ENCODE measurements at regions not wholly inside any gene's neighbourhood (a gene's known extent, or its start where the extent isn't known, plus 50 kb on each side); places are given as distances from the start of the nearest gene placed in this dataset.

GRCh38 chr3:167067787-167068161 lies 312.3 kb downstream of the ZBBX start:
- H4K20me1 ChIP-seq (ENCODE audit: control insufficient read depth, insufficient read depth, low read length, poor library complexity, severe bottlenecking) = no peaks in the 10 kb centered on the region
- no peak overlapping the region for H2AFZ ChIP-seq (ENCODE audit: insufficient read depth, low read depth, low read length, poor library complexity, severe bottlenecking)
- no peak overlapping the region for H3K27ac Mint-ChIP-seq
- H3K9me3 Mint-ChIP-seq (ENCODE audit: insufficient read depth) = no peaks in the 10 kb centered on the region
- no peaks in the 10 kb centered on the region for H3K4me1 ChIP-seq (ENCODE audit: control insufficient read depth in 2 of 2, insufficient read depth in 2 of 2, low read length in 2 of 2)
- CTCF ChIA-PET = no interaction called here
- no peaks in the 10 kb centered on the region for H3K4me1 Mint-ChIP-seq
- no CpG with 5 or more reads among the region's 3 CpGs for WGBS (ENCODE audit: insufficient coverage)
- TF ChIP-seq EZH2 (IDR thresholded peaks at IDR 0.05; ENCODE audit: borderline replicate concordance, insufficient read depth, low read depth, low read length, poor library complexity, severe bottlenecking) (no peak), CTCF (IDR thresholded peaks at IDR 0.05) (no peak)
- no peak overlapping the region for H3K4me3 Mint-ChIP-seq
- intact Hi-C loops (cut with micrococcal nuclease) = no loop called here
- no peak overlapping the region for H3K4me2 ChIP-seq (replicated peaks; ENCODE audit: low read depth, low read length, poor library complexity, severe bottlenecking)
- no peak overlapping the region for H3K4me3 ChIP-seq (ENCODE audit: control extremely low read depth in 1 of 5, extremely low read depth in 1 of 5, insufficient read depth in 1 of 5, low read depth in 2 of 5, low read length in 4 of 5)
- H3K9me3 ChIP-seq (ENCODE audit: control extremely low read depth in 1 of 3, control insufficient read depth in 2 of 3, insufficient read depth in 1 of 3, low read length in 2 of 3) = no peaks in the 10 kb centered on the region
- no peaks in the 10 kb centered on the region for H3K79me2 ChIP-seq (ENCODE audit: control insufficient read depth, insufficient read depth, low read length)
- no peak for ATAC-seq (ENCODE audit: low read depth)
- no peak overlapping the region for H3K9ac ChIP-seq (ENCODE audit: low read length)
- no peaks in the 10 kb centered on the region for H3K36me3 ChIP-seq (replicated peaks in 1 of 2; ENCODE audit: control extremely low read depth in 1 of 2, control insufficient read depth in 1 of 2, extremely low read depth in 1 of 2, insufficient read depth in 2 of 2, low read length in 1 of 2)
- no peaks in the 10 kb centered on the region for H3K27me3 ChIP-seq (replicated peaks in 1 of 4; ENCODE audit: control extremely low read depth in 1 of 4, control insufficient read depth in 3 of 4, insufficient read depth in 4 of 4, low read length in 3 of 4)
- no peaks in the 10 kb centered on the region for H3K27me3 Mint-ChIP-seq
- POLR2A ChIA-PET = no interaction called here
- DNase-seq = no peak
- H3K27ac ChIP-seq (ENCODE audit: low read length in 2 of 2) = no peak overlapping the region

GRCh38 chr3:167066977-167067786 lies 312.9 kb downstream of the ZBBX start:
- TF ChIP-seq EZH2 (IDR thresholded peaks at IDR 0.05; ENCODE audit: borderline replicate concordance, insufficient read depth, low read depth, low read length, poor library complexity, severe bottlenecking) (no peak), CTCF (IDR thresholded peaks at IDR 0.05) (no peak)
- Histone ChIP-seq H2AFZ (ENCODE audit: insufficient read depth, low read depth, low read length, poor library complexity, severe bottlenecking) (no peak overlapping the region), H3K4me1 (ENCODE audit: control insufficient read depth in 2 of 2, insufficient read depth in 2 of 2, low read length in 2 of 2) (no peaks in the 10 kb centered on the region), H3K9ac (ENCODE audit: low read length) (no peak overlapping the region), H4K20me1 (ENCODE audit: control insufficient read depth, insufficient read depth, low read length, poor library complexity, severe bottlenecking) (no peaks in the 10 kb centered on the region), H3K36me3 (replicated peaks in 1 of 2; ENCODE audit: control extremely low read depth in 1 of 2, control insufficient read depth in 1 of 2, extremely low read depth in 1 of 2, insufficient read depth in 2 of 2, low read length in 1 of 2) (no peaks in the 10 kb centered on the region), H3K9me3 (ENCODE audit: control extremely low read depth in 1 of 3, control insufficient read depth in 2 of 3, insufficient read depth in 1 of 3, low read length in 2 of 3) (no peaks in the 10 kb centered on the region), H3K27me3 (replicated peaks in 1 of 4; ENCODE audit: control extremely low read depth in 1 of 4, control insufficient read depth in 3 of 4, insufficient read depth in 4 of 4, low read length in 3 of 4) (no peaks in the 10 kb centered on the region), H3K27ac (ENCODE audit: low read length in 2 of 2) (no peak overlapping the region), H3K79me2 (ENCODE audit: control insufficient read depth, insufficient read depth, low read length) (no peaks in the 10 kb centered on the region), H3K4me3 (ENCODE audit: control extremely low read depth in 1 of 5, extremely low read depth in 1 of 5, insufficient read depth in 1 of 5, low read depth in 2 of 5, low read length in 4 of 5) (no peak overlapping the region), H3K4me2 (replicated peaks; ENCODE audit: low read depth, low read length, poor library complexity, severe bottlenecking) (no peak overlapping the region)
- POLR2A ChIA-PET = no interaction called here
- no peak overlapping the region for H3K4me3 Mint-ChIP-seq
- WGBS (ENCODE audit: insufficient coverage) = 100% methylated on average over 1 of the region's 5 CpGs
- no peak overlapping the region for H3K27ac Mint-ChIP-seq
- ATAC-seq (ENCODE audit: low read depth) (no peak), DNase-seq (no peak)
- H3K4me1 Mint-ChIP-seq = no peaks in the 10 kb centered on the region
- no peaks in the 10 kb centered on the region for H3K27me3 Mint-ChIP-seq
- H3K9me3 Mint-ChIP-seq (ENCODE audit: insufficient read depth) = no peaks in the 10 kb centered on the region
- CTCF ChIA-PET = no interaction called here
- intact Hi-C loops (cut with micrococcal nuclease) = no loop called here
